Astrocyte of the spinal cord (primary cell): ENCODE measurements at regions not wholly inside any gene's neighbourhood (a gene's known extent, or its start where the extent isn't known, plus 50 kb on each side); places are given as distances from the start of the nearest gene placed in this dataset.

Experiments
- DNase-seq: peaks from one replicate; pipeline ENCODE4 v3.0.0; 2011; ENCODE audit warnings: low read depth, low spot score
- H3K4me3 ChIP-seq: 2 replicates; pipeline ENCODE4 v1.5.1; 2011; ENCODE audit warnings: low read depth, mild to moderate bottlenecking, low read length, moderate library complexity
- CTCF ChIP-seq: IDR thresholded peaks from 2 replicates; pipeline ENCODE4 v1.5.1; 2012; ENCODE audit warnings: low read depth, mild to moderate bottlenecking, low read length, inconsistent platforms
- in situ Hi-C: cut with HindIII; loops from 2 replicates; pipeline ENCODE4 v1.10.0; 2017; ENCODE audit warnings: low sequenced_read_pairs

- H3K4me3 ChIP-seq = no peak overlapping the region
- DNase-seq = no peak
- no peak for TF ChIP-seq CTCF
- in situ Hi-C loops = no loop called here
These were observed 660.4 kb upstream of the GJE1 start for GRCh38 chr6:141472162-141472928.

- TF ChIP-seq CTCF = no peak
- no peak for DNase-seq
- H3K4me3 ChIP-seq = no peak overlapping the region
- in situ Hi-C loops = no loop called here
These were observed 661.9 kb upstream of the GJE1 start for GRCh38 chr6:141470810-141471209.

GRCh38 chr6:141467881-141468280 is 664.8 kb upstream of the GJE1 start:
- peak; percentile 59 for DNase-seq
- H3K4me3 ChIP-seq = no peak overlapping the region
- in situ Hi-C loops = no loop called here
- no peak for TF ChIP-seq CTCF

- no peak for TF ChIP-seq CTCF
- DNase-seq = no peak
- in situ Hi-C loops = no loop called here
- no peak overlapping the region for H3K4me3 ChIP-seq
These were observed 665.7 kb upstream of the GJE1 start for GRCh38 chr6:141467041-141467440.

GRCh38 chr6:141464896-141465295 is 667.8 kb upstream of the GJE1 start:
- no peak overlapping the region for H3K4me3 ChIP-seq
- no peak for TF ChIP-seq CTCF
- DNase-seq = no peak
- in situ Hi-C loops = no loop called here

- in situ Hi-C loops = no loop called here
- DNase-seq = peak; percentile 54
- no peak for TF ChIP-seq CTCF
- H3K4me3 ChIP-seq = no peak overlapping the region
These were observed 668.2 kb upstream of the GJE1 start for GRCh38 chr6:141464490-141464889.
